ENCODE measurements at regions not wholly inside any gene's neighbourhood (a gene's known extent, or its start where the extent isn't known, plus 50 kb on each side); places are given as distances from the start of the nearest gene placed in this dataset.

DNA sequence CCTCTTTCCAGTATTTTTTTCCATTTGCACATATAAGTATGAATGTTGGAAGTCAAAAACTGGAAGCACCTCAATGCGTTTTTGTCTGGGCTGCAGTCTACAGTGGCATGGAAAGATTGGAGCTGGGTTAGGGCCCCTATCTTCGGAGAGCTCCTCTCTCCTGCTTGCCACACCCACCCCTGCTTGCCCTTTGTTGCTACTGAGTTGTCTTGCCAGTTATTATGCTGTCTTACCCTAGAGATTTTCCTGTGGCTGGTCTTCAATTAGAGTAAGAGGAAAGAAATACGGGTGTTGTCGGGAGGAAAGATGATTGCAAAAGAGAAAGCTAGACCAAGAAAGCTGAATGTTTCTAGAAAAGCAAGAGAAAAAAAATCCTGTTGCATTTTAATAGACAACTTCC, 228.9 kb upstream of the CELF2 start (continued):
- no peak for TF ChIP-seq MEF2A (IDR thresholded peaks at IDR 0.05; ENCODE audit: insufficient read depth, low read depth, low read length)

DNA sequence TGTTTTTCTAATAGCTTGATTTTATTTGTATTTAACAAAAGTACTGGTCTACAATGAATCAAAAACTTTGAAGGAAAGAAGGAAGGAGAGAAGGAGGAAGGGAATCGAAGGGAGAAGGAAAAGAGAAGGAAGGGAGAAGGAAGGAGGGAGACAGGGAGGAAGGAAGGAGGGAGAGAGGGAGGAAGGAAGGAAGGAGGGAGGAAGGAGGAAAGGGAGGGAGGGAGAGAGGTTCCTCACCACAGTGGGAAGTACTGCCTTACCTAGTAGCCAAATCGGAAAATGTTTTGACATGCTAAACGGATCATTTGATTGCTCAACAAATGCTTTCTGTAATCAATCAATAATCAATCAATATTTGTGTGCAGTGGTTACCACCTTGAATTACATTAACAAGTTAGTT, 225.8 kb upstream of the CELF2 start:
- no peak for TF ChIP-seq NRF1 (conservative IDR thresholded peaks at IDR 0.05; ENCODE audit: low read depth, low read length)
- TF ChIP-seq SPI1 (IDR thresholded peaks at IDR 0.05; ENCODE audit: borderline replicate concordance, insufficient read depth, low read depth, low read length): no peak
- no peak for TF ChIP-seq PAX8 (IDR thresholded peaks at IDR 0.05)
- TF ChIP-seq SREBF1 (IDR thresholded peaks at IDR 0.05; ENCODE audit: low read length): no peak
- no peak for TF ChIP-seq JUNB (IDR thresholded peaks at IDR 0.05)
- TF ChIP-seq, protein P1, sequence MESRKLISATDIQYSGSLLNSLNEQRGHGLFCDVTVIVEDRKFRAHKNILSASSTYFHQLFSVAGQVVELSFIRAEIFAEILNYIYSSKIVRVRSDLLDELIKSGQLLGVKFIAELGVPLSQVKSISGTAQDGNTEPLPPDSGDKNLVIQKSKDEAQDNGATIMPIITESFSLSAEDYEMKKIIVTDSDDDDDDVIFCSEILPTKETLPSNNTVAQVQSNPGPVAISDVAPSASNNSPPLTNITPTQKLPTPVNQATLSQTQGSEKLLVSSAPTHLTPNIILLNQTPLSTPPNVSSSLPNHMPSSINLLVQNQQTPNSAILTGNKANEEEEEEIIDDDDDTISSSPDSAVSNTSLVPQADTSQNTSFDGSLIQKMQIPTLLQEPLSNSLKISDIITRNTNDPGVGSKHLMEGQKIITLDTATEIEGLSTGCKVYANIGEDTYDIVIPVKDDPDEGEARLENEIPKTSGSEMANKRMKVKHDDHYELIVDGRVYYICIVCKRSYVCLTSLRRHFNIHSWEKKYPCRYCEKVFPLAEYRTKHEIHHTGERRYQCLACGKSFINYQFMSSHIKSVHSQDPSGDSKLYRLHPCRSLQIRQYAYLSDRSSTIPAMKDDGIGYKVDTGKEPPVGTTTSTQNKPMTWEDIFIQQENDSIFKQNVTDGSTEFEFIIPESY (IDR thresholded peaks at IDR 0.05): no peak
- TF ChIP-seq YY1 (IDR thresholded peaks at IDR 0.05; ENCODE audit: low read depth, low read length): no peak
- no peak for TF ChIP-seq MEF2A (IDR thresholded peaks at IDR 0.05; ENCODE audit: insufficient read depth, low read depth, low read length)
- no peak for TF ChIP-seq POLR2AphosphoS5 (IDR thresholded peaks at IDR 0.05; ENCODE audit: low read length)
- TF ChIP-seq RAD51 (IDR thresholded peaks at IDR 0.05): no peak
- Histone ChIP-seq H4K20me1 (ENCODE audit: control insufficient read depth, insufficient read depth) (no peaks in the 10 kb centered on the region), H3K27ac (ENCODE audit: control insufficient read depth, insufficient read depth) (no peak overlapping the region), H3K4me3 (no peak overlapping the region), H3K27me3 (replicated peaks in 1 of 2; ENCODE audit: control insufficient read depth in 2 of 2, insufficient read depth in 2 of 2, low read length in 1 of 2) (no peaks in the 10 kb centered on the region; a peak in 1 of 4 replicates), H3K9ac (ENCODE audit: control insufficient read depth, insufficient read depth, low read length) (no peak overlapping the region), H3K4me2 (ENCODE audit: control insufficient read depth, insufficient read depth) (no peak overlapping the region), H2AFZ (ENCODE audit: control insufficient read depth, low read depth, low read length) (no peak overlapping the region), H3K79me2 (ENCODE audit: control insufficient read depth, insufficient read depth, low read length) (no peaks in the 10 kb centered on the region), H3K9me3 (replicated peaks; ENCODE audit: control insufficient read depth, insufficient read depth, low read length) (no peaks in the 10 kb centered on the region), H3K4me1 (ENCODE audit: control insufficient read depth, insufficient read depth, low read length) (no peaks in the 10 kb centered on the region), H3K36me3 (ENCODE audit: control insufficient read depth in 2 of 2, insufficient read depth in 2 of 2, low read length in 1 of 2) (no peaks in the 10 kb centered on the region)
- FAIRE-seq (no peak), ATAC-seq (no peak), DNase-seq (ENCODE audit: low read depth, low spot score) (no peak)
- intact Hi-C loops (cut with micrococcal nuclease; ENCODE audit: unreplicated experiment) (no loop called here), in situ Hi-C loops (cut with MboI) (no loop called here)
- 26% methylated on average over 3 of the region's 3 CpGs for WGBS (ENCODE audit: insufficient coverage, insufficient replicate concordance, low lambda C conversion rate, missing lambda C conversion rate)
- RAD21 ChIA-PET (ENCODE audit: unreplicated experiment): no interaction called here
- POLR2A ChIA-PET: interaction anchor here (0.7 kb wide), 1 partner anchor 23 kb away, joined by 3 read pairs; no protein-coding TSS in a partner anchor
- SMC1A ChIA-PET (ENCODE audit: uncharacterized antibody, unreplicated experiment): interaction anchor here (0.6 kb wide), 1 partner anchor 432 kb away, joined by 3 read pairs; no protein-coding TSS in a partner anchor
- CTCF ChIA-PET: interaction anchor here (0.6 to 0.9 kb wide), 3 partner anchors 8 to 681 kb away, joined by 3 read pairs; no protein-coding TSS in a partner anchor
- no TSS peak for BruUV-seq (replicated peaks)
